NAMALWA (cell line): ENCODE measurements at regions not wholly inside any gene's neighbourhood (a gene's known extent, or its start where the extent isn't known, plus 50 kb on each side); places are given as distances from the start of the nearest gene placed in this dataset.
"Not testable (repeated sequence)": the region's sequence is repeated elsewhere in the genome, so short reads cannot be mapped to it uniquely, and the experiment has no call there.

Experiments used
- DNase-seq: peaks from one replicate; pipeline ENCODE4 v3.0.0-alpha.2; 2015; ENCODE audit warnings: low spot score

DNA sequence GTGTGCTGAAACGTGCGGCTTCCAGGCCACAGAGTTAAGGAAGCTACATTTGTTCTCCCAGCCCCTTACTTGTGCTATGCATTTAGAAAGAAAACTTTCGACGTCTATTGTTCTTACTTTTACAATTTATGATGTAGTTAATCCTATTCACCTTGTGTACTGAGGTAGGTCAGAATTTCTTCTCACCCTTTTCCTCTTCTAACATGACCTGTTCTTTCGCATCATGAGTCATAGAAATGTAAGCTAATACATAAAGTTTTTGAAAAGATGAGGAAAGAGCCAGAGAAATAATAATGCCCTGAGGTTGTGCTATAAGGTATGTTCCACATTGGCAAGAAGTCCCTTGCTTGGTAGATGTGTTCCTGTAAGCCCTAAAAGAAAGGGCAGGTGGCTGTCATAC lies 298.3 kb downstream of the TRIML1 start:
- DNase-seq, result no peak

DNA sequence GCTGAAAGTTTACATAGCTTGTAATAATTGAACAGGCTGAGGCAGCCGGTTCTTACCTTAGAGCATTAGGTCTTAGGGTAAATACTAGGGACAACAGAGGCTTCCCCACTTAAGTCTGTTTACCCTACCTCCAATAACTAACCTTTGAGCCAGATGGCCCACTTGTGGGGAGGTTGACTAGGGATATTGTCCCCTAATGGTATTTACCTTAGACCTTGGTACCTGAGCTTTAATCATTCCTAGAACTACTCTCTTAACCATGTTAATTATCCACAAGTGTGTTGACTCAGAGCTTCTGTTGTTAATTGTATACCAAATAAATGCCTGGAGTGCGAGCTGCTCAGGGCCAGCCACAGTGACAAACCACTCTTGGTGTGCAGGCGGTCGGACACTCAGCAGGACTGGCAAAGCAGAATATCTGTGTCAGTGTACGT lies 299.2 kb downstream of the TRIML1 start:
- DNase-seq, result not testable (repeated sequence)

GRCh38 chr4:188439641-188440311 lies 300.5 kb downstream of the TRIML1 start:
- DNase-seq, result no peak

GRCh38 chr4:188444500-188444899 lies 305.3 kb downstream of the TRIML1 start:
- no peak for DNase-seq

DNA sequence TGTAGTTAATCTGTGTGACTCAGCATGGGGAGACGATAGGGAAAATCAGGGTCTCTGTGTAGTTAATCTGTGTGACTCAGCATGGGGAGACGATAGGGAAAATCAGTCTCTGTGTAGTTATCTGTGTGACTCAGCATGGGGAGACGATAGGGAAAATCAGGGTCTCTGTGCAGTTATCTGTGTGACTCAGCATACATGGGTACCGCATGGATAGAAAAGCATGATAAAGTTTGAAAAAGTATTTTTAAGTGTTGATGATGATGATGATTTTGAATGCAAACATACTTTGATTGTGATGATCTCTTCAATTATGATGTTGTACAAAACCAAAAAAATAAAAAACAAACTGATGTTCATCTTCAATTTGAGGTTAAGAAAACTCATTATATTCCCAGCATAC lies 309.8 kb downstream of the TRIML1 start:
- DNase-seq, result not testable (repeated sequence)

DNA sequence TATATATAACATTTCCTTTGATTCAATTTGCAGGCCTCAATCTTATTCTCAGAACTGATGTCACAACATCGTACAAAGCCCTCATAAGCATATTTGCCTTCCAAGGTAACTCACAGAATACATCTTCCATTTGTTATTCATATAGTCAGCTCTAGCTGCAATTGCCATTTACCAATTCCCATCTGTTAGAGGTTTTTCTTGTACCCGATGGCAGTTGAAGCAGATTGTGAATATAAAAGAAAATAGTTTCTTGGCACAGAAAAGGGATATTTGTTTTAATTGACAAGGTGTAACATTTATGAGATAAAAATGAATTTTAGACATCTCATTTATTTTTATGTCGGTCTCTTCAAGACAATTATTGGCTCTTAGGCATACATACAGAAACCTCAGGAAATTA lies 311.3 kb downstream of the TRIML1 start:
- DNase-seq, result no peak

GRCh38 chr4:188452097-188452496 lies 312.9 kb downstream of the TRIML1 start:
- DNase-seq, result no peak

GRCh38 chr4:188454575-188454974 lies 315.3 kb downstream of the TRIML1 start:
- DNase-seq, result no peak

- DNase-seq, result no peak
Observed at GRCh38 chr4:188455062-188455752, 316.0 kb downstream of the TRIML1 start.

DNA sequence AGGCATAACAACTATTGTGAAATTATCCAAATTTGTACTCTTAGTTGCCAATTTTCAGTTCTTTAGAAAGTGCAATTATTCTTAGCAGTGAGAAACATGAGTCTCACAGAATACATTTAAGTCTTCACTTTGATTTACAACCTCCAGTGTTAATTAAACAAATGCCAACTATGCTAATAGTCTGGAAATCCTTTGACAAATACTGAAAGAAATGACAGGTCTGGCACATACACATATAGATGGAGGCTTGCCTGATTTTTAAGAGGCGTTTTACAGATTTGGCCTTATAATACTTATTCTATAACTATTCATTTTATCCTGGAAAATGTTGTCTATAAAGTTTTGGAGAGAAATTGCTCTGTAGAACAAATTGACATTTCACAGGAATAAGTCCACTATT lies 320.1 kb downstream of the TRIML1 start:
- no peak for DNase-seq

DNA sequence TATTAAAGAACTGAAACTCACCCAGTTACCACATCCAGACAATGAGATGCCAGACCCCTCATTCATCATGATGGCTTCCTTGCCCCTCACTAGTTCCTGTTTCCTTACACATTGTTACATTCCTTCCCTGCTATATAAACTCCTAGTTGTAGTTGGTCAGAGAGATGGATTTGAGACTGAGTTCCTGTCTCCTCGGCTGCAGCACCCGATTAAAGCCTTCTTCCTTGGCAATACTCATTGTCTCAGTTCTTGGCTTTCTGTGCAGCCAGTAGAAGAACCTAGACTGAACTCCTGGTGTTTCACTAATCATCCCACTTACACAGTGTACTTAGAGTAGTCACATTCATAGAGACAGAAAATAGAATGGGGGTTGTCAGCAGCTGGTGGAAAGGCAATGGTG lies 324.7 kb downstream of the TRIML1 start:
- no peak for DNase-seq

DNA sequence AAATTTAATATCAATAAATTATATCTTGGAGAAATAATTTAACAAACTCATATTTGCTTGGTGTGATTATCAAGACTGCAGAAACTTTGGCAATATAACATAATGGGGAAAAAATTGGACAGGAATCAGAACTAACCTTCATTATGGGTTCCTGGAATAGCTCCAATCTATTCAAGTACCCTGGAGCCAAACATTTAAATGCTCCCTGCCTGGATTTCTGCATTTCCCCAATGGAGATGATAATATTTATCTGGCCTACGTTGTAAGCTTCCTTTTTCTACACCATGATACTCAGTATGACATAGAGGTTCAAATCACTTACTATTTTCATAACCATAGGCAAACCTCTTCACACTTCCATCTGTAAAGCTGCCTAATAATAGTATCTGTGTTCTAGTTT lies 326.8 kb downstream of the TRIML1 start:
- no peak for DNase-seq

- DNase-seq, result no peak
Observed at GRCh38 chr4:188484256-188484655, 345.0 kb downstream of the TRIML1 start.

GRCh38 chr4:188485906-188486305 lies 346.7 kb downstream of the TRIML1 start:
- no peak for DNase-seq

GRCh38 chr4:188492886-188493285 lies 353.6 kb downstream of the TRIML1 start:
- no peak for DNase-seq

GRCh38 chr4:188495169-188495568 lies 355.9 kb downstream of the TRIML1 start:
- DNase-seq, result no peak

DNA sequence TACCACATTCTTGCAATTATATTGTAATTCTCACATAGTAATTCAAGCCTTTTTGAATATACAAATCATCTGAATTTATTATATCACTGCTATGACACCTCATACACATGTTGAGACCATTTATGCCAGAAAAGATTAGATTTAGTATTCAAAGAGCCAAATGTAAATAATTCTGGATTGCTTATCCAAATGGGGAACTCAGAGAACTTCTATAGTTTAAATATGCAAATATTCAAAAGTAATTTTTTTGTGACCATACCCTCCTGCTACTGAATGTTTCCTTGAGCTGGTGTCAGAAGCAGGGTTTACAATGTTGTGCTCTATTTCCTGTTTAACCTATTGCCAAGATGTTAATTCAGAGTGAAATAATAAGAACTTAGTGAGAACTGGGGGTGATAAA lies 372.2 kb downstream of the TRIML1 start:
- DNase-seq, result no peak

- DNase-seq, result no peak
Observed at GRCh38 chr4:188532751-188533150, 393.5 kb downstream of the TRIML1 start.

GRCh38 chr4:188534297-188534696 lies 395.1 kb downstream of the TRIML1 start:
- no peak for DNase-seq

DNA sequence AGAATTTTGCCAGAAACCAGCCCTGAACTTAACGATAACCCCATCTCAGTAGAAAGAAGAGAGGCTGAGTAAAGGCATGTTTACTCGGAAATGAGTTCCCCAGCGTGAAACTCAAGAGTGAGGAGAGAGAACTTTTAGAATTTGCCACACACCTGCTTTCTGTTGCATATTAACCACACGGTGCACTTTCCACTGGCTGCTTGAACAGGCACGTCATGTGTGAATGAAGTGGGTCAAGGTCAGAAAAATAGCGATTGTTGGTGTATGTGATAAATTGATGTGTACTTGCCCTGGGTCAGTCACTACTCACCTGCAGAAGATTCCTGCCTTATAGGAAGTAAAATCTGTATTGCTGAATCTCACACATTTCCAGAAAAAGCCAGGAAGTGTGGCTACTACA lies 395.7 kb downstream of the TRIML1 start:
- DNase-seq, result no peak

DNA sequence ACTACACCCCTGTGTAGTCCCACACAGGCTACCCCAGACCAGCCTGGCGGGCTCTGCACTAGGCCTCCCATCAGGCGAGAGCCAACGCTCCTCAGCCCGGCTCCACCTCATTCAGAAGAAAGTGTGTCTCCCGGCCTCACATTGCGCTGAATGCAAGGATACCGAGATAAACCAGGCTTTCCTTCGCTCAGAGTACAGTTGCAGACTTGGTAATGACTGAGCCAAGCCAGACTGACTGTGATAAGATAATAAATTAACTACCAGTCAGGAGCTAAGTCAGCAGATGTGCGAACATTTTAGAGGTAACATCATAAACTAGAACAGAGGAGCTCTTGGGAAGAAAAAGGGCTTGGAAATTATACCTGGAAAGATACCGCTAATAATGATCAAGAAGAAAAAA lies 397.6 kb downstream of the TRIML1 start:
- DNase-seq, result no peak

DNA sequence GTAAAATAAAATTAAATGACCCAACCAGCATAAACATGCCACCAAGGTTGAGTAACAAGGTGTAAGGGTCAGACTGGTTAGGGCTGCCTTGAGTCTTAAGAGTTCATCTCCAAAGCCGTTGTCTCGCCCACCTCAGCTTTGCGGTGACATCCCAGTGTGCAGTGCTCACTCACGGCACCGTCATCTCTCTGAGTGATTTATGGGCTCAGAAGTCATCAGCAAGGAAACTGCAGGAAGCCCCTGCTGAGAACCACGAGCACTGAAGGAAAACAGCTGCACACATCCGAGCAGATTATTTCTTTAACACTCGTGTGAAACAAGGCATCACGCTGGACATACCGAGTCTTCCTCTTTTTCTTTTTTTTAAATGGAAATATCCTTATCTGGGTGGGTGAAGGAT lies 411.1 kb downstream of the TRIML1 start:
- no peak for DNase-seq

GRCh38 chr4:188551156-188551555 lies 411.9 kb downstream of the TRIML1 start:
- no peak for DNase-seq

GRCh38 chr4:188552741-188553275 lies 413.6 kb downstream of the TRIML1 start:
- DNase-seq, result no peak
